Activated CD8-positive, alpha-beta memory T cell treated with anti-CD3 and anti-CD28 coated beads for 36 hours (primary cell): ENCODE measurements at regions not wholly inside any gene's neighbourhood (a gene's known extent, or its start where the extent isn't known, plus 50 kb on each side); places are given as distances from the start of the nearest gene placed in this dataset.

Experiments
- CTCF ChIA-PET: fragments of 350-600 bp; sonication (Branson Sonifier 250); formaldehyde crosslinking; loops from one replicate; lab custom pipeline; 2021; ENCODE audit warnings: antibody characterized with exemption; lab: Charles Lee
- POLR2A ChIA-PET: fragments of 350-600 bp; sonication (Branson Sonifier 250); formaldehyde crosslinking; loops from one replicate; lab custom pipeline; 2021; ENCODE audit warnings: antibody characterized with exemption; lab: Charles Lee

DNA sequence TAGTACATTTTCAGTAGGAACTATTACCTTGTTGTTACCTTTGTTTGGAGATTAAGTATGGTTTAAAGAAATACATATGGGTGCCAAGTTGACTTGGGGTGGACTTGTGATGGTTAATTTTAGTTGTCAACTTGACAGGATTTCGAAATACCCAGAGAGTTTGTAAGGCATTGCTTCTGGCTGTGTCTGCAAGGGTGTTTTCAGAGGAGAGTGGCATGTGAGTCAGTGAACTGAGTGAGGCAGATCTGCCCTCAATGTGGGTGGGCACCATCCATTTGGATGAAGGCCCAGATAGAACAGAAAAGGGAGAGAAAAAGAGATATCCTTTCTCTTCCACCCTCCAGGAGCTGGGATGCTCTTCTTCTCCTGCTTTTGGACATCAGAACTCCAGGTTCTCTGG is 315.5 kb downstream of the GPATCH2 start:
- ChIA-PET POLR2A (no interaction called here), CTCF (no interaction called here)

- ChIA-PET CTCF (no interaction called here), POLR2A (no interaction called here)
Observed at GRCh38 chr1:217313096-217313495, 317.8 kb downstream of the GPATCH2 start.

DNA sequence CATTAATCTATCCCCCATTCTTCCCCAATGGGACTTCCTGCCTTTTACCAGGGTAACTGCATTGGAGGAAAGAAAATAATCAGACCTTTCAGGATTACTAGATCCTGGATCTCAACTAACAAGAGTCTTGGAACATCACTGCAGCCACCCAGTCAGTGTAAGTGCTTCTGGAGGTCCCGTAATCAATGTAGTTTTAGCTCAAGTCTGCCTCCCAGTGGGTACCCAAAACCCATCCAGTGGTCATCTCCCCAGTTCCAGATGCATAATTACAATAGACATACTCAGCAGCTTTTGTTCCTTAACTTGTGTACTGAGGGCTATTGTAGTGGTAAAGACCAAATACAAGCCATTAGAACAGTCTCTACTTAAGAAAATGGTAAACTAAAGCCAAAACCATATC is 319.1 kb downstream of the GPATCH2 start:
- ChIA-PET CTCF (no interaction called here), POLR2A (no interaction called here)

- ChIA-PET POLR2A (no interaction called here), CTCF (no interaction called here)
Observed at GRCh38 chr1:217311269-217311668, 319.6 kb downstream of the GPATCH2 start.

DNA sequence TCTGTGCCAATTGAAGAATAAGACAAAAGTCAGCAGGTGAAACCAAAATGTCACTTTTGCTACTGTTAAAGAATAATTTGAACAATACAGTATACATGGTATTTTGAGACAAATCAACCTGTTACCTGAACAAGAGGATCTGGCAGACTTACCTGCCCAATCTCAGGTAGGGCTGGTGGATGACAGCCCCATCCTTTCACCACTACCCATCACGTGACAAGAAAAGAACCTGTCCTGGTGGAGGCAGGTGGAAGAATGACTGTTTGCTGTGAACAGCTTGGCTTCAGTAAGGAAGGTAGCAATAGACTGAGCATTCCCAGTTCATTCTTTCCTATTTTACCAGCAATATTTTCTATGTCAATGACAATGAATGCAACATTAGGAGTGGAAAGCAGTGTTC is 349.6 kb downstream of the GPATCH2 start:
- CTCF ChIA-PET = no interaction called here
- POLR2A ChIA-PET = no interaction called here

DNA sequence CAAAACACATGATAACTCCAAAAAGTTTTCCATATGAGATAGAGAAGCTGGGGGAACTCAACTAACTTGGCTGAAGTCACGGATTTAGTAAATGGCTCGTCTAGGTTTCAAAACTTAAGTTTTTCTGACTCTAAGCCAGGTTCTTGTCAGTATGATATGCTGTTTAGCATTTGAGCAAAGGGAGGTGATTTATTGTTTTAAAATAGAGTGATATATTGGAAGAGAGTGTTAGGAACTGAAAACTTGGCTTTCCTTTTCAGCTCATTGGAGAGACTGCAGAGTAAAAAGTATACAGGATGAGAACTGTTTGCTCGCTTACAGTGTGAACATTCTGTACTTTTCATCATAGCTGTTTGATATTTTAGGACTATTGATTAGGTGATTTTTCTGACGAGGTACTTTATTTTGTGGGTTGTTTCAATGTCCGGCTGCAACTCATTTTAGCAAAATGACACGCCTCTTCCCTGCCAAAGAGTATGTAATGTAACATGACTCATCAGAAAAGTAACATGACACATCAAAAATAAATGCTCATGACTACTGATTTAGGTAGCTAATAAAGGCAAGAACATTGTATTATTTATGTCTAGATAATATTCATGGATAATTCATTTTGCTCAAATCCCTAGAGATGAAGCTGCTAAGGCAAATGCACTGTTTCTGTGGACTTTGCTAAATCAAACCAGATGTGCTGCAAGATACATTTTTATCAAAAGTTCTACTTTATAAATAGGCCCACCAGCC is 355.1 kb downstream of the GPATCH2 start:
- POLR2A ChIA-PET = no interaction called here

DNA sequence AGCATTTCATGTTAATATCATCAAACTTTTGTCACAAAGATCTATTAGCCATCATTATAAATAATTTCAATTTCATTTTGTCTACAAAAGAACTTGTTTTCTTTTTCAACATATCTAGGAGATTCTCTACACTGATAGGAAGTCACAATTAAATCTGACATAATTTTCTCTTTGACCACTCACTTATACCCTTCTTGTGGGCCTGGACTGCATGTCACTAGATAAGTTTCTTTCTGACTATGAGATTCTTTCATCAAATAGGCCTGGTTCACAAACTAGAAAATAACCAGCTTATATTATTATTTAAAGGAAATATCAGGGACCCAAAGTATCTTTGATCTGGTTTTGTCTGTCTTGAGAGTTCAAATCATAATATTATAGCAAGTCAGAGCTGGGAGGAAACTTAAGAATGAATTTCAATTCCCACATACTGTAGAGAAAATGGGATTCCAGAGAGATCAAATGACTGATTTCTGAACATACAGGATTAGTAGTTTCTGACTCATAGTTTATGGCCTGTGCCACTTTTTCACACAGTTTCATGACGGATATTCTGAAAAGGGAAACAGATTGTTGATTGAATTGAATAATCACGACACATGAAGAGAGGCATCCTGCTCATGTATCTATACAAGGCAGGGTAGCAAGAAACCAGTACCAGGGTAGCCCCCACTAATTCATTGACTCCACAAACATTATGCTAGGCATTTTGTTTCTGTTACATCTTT is 355.8 kb downstream of the GPATCH2 start:
- ChIA-PET POLR2A (no interaction called here), CTCF (no interaction called here)

More for the DNA sequence above, 355.1 kb downstream of the GPATCH2 start:
- CTCF ChIA-PET = no interaction called here

- POLR2A ChIA-PET = no interaction called here
- CTCF ChIA-PET = no interaction called here
Observed at GRCh38 chr1:217274416-217274815, 356.5 kb downstream of the GPATCH2 start.

DNA sequence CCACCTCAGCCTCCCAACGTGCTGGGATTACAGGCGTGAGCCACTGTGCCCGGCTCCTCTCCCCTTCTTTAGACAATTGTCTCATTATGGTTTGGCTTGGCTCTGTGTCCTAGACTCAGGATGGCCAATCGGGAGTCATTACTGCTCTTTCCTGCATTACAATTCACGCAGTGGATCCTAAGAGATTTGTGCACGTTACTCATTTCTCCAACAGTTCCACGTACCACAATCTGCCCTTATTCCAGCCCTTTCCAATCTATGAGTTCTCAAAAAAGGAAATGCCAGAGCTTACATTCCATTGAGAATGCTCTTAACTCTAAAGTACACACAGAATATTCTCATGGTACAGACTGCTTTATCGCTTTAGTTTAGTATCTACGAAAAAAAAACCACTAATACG is 357.0 kb downstream of the GPATCH2 start:
- ChIA-PET POLR2A (no interaction called here), CTCF (no interaction called here)

- ChIA-PET POLR2A (no interaction called here), CTCF (no interaction called here)
Observed at GRCh38 chr1:217272385-217272784, 358.5 kb downstream of the GPATCH2 start.

DNA sequence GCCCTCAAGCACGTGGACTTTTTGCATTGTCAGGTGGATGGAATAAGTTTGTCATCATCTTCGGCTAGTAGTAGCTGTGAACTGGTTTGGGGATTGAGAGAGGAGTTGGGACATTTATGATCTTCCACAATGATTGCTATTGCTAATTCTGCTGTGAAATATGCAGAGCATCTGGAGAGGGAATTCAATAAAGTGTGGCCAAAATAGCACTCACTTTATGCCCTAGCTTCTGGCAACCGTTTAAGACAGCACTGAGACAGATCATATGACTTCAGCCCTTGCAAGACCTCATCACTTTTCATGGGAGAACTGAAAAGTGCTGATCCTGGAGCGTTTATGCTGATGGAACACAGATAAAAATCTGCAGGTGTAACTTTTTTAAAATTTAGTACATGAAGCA is 360.8 kb downstream of the GPATCH2 start:
- POLR2A ChIA-PET = no interaction called here

GRCh38 chr1:217268058-217268457 is 362.8 kb downstream of the GPATCH2 start:
- ChIA-PET CTCF (no interaction called here), POLR2A (no interaction called here)

More for the DNA sequence above, 360.8 kb downstream of the GPATCH2 start:
- CTCF ChIA-PET = no interaction called here

- CTCF ChIA-PET = no interaction called here
- POLR2A ChIA-PET = no interaction called here
Observed at GRCh38 chr1:217261636-217262035, 369.3 kb downstream of the GPATCH2 start.

GRCh38 chr1:217260676-217261075 is 370.2 kb downstream of the GPATCH2 start:
- POLR2A ChIA-PET = no interaction called here
- CTCF ChIA-PET = no interaction called here

GRCh38 chr1:217253985-217254384 is 376.9 kb downstream of the GPATCH2 start:
- CTCF ChIA-PET = no interaction called here
- POLR2A ChIA-PET = no interaction called here

- ChIA-PET CTCF (no interaction called here), POLR2A (no interaction called here)
Observed at GRCh38 chr1:217253351-217253750, 377.5 kb downstream of the GPATCH2 start.

GRCh38 chr1:217251121-217251520 is 379.8 kb downstream of the GPATCH2 start:
- CTCF ChIA-PET = no interaction called here
- POLR2A ChIA-PET = no interaction called here

- POLR2A ChIA-PET = no interaction called here
- CTCF ChIA-PET = no interaction called here
Observed at GRCh38 chr1:217249857-217250256, 381.0 kb downstream of the GPATCH2 start.

DNA sequence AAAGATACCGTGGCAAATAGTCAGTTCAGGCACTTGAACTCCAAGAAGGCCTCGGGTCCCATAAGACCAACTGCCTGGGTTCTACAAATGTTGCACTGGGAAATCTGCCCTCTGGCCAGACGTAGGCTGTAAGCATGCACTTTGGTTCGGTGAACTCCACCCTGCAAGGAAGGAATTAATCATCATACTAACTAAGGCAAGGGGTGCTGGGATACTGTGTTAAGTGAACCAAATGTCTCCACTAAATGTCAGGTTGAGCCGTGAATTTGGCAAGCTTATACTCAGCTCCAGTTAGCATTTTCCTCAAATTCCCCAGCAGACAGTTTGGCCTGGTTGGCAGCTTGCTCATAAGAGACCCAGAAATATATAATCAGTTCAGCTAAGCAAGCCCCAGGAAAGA is 385.9 kb downstream of the GPATCH2 start:
- ChIA-PET POLR2A (no interaction called here), CTCF (no interaction called here)

- ChIA-PET CTCF (no interaction called here), POLR2A (no interaction called here)
Observed at GRCh38 chr1:217240656-217241055, 390.2 kb downstream of the GPATCH2 start.

GRCh38 chr1:217238945-217239344 is 391.9 kb downstream of the GPATCH2 start:
- ChIA-PET POLR2A (no interaction called here), CTCF (no interaction called here)
